CD4-positive, alpha-beta T cell treated with Interleukin-10 for 1 hour (primary cell): ENCODE measurements at regions not wholly inside any gene's neighbourhood (a gene's known extent, or its start where the extent isn't known, plus 50 kb on each side); places are given as distances from the start of the nearest gene placed in this dataset.

ENCODE experiments used
- DNase-seq: peaks from one replicate; pipeline ENCODE4 v3.0.0-alpha.2; 2020

DNA sequence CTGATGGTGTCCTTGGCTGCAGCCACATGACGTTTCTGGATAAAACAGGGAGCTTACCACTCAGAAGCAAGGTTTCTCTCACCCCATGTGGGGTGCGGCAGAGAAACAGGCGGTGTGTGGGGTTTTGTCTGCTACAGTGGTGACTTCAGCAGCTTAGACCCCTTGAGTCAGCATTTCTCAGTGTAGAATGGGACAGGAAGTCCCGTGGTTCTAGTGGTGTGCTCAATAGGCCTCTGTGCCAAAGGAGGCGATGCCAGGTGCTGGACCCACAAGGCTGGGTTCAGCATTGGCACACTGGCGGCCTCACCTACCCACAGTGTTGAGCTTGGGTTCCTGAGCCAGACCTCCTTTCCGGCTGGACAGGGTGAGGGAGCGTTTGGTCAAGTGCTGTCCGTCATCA is 125.2 kb upstream of the SMIM23 start:
- DNase-seq = no peak

DNA sequence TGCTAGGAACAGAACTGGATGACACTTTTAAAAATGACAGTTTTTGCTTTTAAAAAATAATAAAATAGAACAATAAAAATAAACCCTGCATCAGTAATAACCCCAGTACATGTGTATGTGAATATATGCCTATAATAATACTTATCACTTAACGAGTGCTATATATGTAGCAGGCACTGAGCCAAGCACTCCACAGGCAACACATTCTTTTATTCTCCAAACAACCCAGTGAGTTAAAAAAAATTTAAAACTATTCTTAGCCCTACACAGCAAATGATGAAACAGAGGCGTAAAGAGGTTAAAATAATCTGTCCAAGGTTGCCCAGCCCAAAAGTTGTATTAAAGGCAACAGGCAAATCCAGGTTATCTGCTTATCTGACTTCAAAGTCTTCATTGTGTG is 124.5 kb upstream of the SMIM23 start:
- DNase-seq = no peak

DNA sequence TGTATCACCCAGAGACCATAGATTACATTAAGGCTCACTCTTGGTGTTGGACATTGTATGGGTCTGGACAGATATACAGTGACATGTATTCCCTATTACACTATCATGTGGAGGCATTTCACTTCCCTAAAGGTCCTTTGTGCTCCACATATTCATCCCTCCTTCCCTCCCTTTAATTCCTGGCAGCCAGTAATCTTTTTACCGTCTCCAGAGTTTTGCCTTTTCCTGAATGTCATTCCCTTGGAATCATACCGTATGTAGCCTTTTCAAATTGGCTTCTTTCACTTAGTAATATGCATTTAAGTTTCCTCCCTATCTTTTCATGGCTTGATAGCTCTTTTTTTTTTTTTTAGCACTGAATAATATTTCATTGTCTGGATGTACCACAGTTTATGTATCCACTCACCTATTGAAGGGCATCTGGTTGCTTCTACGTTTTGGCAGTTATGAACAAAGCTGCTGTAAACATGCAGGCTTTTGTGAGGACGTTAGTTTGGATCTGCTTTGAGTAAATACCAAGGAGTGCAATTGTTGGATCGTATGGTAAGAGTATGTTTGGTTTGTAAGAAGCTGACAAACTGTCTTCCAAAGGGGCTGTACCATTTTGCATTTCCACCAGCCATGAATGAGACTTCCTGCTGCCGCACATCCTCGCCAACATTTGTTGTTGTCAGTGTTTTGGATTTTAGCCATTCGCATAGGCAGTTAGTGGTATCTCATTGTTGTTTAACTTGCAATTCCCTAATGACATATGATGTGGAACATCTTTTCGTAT is 122.1 kb upstream of the SMIM23 start:
- no peak for DNase-seq

- DNase-seq = no peak
Measured at GRCh38 chr5:171664489-171664888, 121.1 kb upstream of the SMIM23 start.

DNA sequence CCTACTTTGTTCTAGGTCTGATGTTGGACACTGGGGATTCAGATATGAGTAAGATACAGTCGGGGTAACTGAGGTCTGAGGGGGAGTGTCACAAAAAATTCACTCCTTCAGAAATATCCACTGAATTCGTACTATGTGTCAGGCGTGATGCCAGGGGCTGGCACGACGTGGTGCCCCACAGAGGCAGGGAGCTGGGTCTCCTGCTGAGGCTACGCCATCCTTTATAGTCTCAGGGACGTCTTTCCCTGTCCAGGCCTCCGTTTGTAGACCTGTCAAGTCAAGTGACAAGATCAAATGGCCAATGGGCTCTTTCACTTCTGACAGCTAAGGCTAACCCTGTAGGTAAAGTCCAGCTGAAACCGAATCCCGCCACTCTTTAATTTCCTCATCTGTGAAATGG is 118.8 kb upstream of the SMIM23 start:
- no peak for DNase-seq

DNA sequence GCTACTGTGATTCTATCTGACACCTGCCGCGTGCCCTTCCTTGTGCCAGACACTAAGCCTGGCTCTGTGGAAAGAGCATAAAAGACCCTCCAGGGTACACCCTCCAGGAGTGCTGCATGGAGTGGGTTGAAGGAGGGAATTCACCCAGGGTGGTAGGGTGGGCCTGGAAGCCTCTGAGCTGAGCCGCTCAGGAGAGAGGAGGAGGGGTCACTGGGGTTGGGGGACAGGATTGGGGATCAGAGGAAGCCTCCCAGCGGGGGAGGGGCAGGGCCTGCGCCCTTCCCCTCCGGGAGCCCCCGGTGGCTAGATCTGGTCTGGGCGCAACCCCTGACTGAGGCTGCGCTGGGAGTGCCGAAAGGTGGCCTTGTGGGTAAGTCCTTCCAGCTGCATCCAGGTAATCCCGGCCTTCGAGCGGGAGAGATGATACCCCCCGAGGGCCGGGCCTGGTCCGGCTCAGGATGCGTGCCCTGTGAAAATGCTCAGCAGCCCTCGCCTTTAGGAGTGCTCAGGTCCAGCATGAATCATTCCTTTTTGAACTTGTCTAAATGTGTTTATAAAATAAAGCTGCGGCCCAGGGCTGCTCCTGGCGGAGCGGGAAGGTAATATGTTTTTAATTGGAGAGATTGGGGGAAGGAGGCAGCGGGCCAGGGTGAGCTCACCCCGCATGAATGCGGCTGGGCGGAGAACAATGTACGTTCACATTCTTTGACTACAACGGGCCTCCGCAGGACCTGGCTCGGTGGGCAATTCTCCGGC is 118.1 kb upstream of the SMIM23 start:
- DNase-seq = no peak

DNA sequence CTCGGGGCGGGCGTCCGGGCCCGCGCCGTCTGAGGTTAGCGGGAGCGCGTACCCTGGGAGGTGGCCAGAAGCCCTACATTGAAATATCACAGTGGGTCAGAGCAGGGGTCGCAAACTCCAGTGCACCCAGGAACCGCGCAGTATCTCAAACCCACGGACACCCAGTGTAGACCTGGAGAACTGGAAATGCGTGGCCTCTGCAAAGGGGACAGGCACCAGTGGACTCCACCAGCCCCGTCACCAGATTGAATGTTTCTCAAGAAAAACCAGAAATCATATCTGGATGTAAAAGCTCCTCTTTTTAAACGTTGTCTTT is 117.6 kb upstream of the SMIM23 start:
- no peak for DNase-seq

DNA sequence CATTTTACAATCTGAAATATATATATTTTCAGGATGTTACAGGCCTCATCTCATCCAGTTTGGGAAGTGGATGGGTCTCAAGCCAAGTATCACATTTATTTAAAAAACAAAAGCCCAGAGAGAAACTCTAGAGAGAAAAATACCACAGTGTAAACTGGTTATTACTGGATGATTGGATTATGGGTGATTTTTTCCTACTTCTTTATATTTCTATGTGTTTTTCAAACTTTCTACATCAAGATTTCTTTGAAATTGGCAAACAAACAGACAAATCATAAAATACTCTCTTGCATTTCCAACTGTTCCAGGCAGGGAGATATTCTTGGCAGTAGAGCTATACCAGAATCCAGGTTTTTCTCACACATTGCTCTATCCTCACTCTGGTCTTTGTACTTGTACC is 116.0 kb upstream of the SMIM23 start:
- DNase-seq = no peak

- no peak for DNase-seq
Measured at GRCh38 chr5:171672556-171672955, 113.1 kb upstream of the SMIM23 start.

- no peak for DNase-seq
Measured at GRCh38 chr5:171673328-171673727, 112.3 kb upstream of the SMIM23 start.

GRCh38 chr5:171673840-171674239 is 111.8 kb upstream of the SMIM23 start:
- DNase-seq = no peak

DNA sequence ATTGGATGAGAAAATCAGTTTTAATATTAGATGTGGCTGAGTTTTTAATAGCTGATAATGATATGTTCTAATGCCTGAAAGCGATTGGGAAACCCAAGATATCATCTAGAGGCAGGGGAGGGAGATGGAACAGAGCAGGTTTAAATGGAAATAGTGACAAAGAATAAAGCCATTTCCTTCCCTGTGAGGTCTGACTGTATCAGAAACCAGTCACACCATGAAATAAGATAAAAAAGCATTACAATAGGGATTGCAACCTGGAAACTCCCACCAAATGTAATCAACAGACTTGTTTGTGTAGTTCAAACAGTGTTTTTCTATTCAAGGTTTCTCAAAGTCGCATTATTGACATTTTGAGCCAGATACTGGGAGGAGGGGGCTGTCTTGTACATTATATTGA is 110.1 kb upstream of the SMIM23 start:
- no peak for DNase-seq

- peak; percentile 3 for DNase-seq
Measured at GRCh38 chr5:171676286-171676944, 109.2 kb upstream of the SMIM23 start.

GRCh38 chr5:171678646-171679045 is 107.0 kb upstream of the SMIM23 start:
- DNase-seq = no peak

- DNase-seq = no peak
Measured at GRCh38 chr5:171680485-171680884, 105.1 kb upstream of the SMIM23 start.

DNA sequence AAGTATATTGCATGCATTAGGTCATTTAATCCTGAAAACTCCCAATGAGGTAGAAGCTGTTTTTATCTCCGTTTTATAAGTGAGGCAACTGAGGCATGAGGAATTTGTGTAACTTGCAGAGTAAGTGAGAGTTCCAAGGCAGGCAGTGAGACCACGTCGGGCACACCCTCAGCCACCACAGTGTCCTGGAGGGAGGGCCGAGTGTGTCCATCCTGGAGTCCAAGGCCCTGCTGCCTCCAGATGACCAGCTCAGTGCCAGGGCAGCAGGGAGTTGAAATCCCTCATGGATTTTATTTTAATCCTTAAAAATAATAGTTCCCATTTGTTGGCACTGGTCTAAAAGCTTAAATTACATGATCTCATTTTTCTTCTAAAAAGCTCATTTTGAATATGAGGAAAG is 104.6 kb upstream of the SMIM23 start:
- no peak for DNase-seq

- no peak for DNase-seq
Measured at GRCh38 chr5:171681677-171682076, 103.9 kb upstream of the SMIM23 start.

DNA sequence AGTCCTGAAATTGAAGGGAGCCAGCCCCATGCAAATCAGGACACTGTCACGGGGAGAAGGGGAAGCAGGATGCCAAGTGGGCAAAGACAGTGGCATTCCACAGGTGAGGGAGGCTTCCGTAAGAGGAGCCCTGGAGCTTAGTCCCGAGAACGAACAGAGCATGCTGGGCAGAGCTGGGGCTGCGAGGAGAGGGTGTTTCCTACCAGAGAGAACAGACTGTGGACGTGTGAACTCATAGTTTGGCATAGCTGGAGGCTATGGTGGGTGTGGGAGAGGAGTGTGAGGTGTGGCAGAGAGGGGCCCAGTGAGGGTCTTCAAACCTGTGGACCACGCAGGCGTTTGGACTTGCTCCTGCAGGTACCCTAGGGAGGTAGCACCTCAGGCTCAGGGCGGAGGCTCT is 102.8 kb upstream of the SMIM23 start:
- DNase-seq = no peak

GRCh38 chr5:171684169-171684568 is 101.4 kb upstream of the SMIM23 start:
- DNase-seq = no peak

GRCh38 chr5:171688696-171689495 is 96.7 kb upstream of the SMIM23 start:
- DNase-seq = no peak

DNA sequence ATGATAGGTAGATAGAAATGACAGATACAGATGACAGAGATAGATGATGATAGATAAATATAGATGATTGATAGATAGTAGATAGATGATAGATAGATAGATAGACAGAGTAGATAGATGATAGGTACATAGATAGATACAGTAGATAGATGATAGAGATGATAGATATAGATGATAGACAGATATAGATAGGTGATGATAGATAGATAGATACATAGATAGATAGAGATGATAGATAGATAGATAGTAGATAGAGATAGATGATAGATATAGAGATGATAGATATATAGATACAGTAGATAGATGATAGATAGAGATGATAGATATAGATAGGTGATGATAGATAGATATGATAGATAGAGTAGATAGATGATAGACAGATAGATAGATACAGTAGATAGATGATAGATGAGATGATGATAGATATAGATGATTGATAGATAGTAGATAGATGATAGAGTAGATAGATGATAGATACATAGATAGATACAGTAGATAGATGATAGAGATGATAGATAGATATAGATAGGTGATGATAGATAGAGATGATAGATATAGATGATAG is 95.7 kb upstream of the SMIM23 start:
- DNase-seq = no peak

DNA sequence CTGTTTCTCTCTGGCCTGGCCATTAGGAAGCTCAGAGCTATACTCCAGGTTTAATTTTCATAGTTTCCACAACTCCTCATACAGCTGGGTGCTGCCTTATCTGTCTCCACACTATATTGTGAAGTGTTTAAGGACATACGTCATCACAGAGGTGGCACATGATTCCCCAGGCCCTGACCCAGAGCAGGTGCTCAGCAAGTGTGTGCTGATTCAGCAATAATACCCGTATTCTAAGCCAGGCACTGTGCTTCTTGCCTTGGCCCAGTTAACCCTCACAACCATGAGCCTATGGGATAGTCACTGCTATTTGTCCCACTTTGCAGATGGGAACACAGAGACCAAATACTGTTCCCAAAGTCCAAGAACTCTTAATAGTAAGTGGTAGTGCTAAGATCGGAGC is 93.5 kb upstream of the SMIM23 start:
- DNase-seq = no peak

DNA sequence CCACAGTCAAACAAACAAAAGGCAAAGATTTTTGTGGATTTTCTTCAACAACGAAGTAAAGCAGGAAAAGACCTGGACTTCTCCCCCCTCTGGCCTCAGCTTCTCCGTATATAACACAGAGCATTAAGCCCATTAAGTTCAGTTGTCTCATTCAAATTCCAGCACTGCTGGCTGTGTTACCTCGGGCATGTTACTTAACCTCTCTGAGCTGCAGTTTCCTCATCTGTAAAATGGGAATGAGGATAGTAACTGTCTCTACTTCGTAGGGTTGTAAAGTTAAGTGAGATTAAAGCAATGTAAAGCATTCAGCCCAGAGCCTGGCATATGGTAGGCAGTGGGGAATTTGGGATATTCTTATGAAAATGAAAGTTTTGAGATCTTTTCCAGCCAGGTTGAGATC is 92.7 kb upstream of the SMIM23 start:
- DNase-seq = no peak
